Nephron progenitor cell (in vitro differentiated cells): ENCODE measurements at regions not wholly inside any gene's neighbourhood (a gene's known extent, or its start where the extent isn't known, plus 50 kb on each side); places are given as distances from the start of the nearest gene placed in this dataset.

Source experiments
- DNase-seq: peaks from one replicate; pipeline ENCODE4 v3.0.0; 2021
- H3K27ac Mint-ChIP-seq: 2 replicates; pipeline ENCODE4 v1.8.0; 2021; ENCODE audit warnings: mild to moderate bottlenecking, moderate library complexity, mixed read lengths
- H3K27me3 Mint-ChIP-seq: 2 replicates; pipeline ENCODE4 v1.8.0; 2021; ENCODE audit warnings: mild to moderate bottlenecking, low read depth, mixed read lengths; ENCODE audit not compliant: poor library complexity
- H3K36me3 Mint-ChIP-seq: 2 replicates; pipeline ENCODE4 v1.8.0; 2021; ENCODE audit warnings: low read depth, mixed read lengths
- H3K4me1 Mint-ChIP-seq: 2 replicates; pipeline ENCODE4 v1.8.0; 2021; ENCODE audit warnings: mixed read lengths
- H3K4me3 Mint-ChIP-seq: 2 replicates; pipeline ENCODE4 v1.8.0; 2021; ENCODE audit warnings: mild to moderate bottlenecking, moderate library complexity, mixed read lengths
- H3K9me3 Mint-ChIP-seq: 2 replicates; pipeline ENCODE4 v1.8.0; 2021; ENCODE audit warnings: mild to moderate bottlenecking, moderate library complexity, mixed read lengths
- TF ChIP-seq, protein P1 (sequence below): fragments of 200-600 bp; sonication (generic); IDR thresholded peaks from 2 replicates; pipeline ENCODE4 v1.5.0; 2021; ENCODE audit warnings: antibody characterized with exemption

DNA sequence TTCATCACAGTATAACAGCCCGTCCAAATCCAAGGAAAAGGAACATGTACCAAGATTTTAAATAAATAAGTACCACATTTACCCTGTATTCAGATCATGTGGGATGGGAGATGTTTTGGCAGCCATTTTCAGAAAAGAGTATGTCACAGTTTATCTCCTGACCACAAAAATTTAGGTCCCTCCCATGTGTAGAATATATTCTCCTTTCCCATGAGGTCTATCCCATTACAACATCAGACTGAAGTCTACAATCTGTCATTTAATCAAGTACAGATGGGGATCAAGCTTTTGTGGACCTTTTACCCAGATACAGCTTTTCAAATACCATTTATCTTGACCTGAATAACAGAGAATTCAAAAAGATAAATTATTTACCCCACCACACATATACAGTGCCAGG, 444.5 kb downstream of the PLOD2 start:
- no peak for DNase-seq
- Mint-ChIP-seq H3K36me3 (peaks cover 7% of the 10 kb centered on the region), H3K4me3 (no peak overlapping the region), H3K9me3 (peaks cover 10% of the 10 kb centered on the region), H3K27me3 (peaks cover 2% of the 10 kb centered on the region), H3K4me1 (no peaks in the 10 kb centered on the region), H3K27ac (no peak overlapping the region)
- TF ChIP-seq, protein P1, sequence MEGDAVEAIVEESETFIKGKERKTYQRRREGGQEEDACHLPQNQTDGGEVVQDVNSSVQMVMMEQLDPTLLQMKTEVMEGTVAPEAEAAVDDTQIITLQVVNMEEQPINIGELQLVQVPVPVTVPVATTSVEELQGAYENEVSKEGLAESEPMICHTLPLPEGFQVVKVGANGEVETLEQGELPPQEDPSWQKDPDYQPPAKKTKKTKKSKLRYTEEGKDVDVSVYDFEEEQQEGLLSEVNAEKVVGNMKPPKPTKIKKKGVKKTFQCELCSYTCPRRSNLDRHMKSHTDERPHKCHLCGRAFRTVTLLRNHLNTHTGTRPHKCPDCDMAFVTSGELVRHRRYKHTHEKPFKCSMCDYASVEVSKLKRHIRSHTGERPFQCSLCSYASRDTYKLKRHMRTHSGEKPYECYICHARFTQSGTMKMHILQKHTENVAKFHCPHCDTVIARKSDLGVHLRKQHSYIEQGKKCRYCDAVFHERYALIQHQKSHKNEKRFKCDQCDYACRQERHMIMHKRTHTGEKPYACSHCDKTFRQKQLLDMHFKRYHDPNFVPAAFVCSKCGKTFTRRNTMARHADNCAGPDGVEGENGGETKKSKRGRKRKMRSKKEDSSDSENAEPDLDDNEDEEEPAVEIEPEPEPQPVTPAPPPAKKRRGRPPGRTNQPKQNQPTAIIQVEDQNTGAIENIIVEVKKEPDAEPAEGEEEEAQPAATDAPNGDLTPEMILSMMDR, result no peak

DNA sequence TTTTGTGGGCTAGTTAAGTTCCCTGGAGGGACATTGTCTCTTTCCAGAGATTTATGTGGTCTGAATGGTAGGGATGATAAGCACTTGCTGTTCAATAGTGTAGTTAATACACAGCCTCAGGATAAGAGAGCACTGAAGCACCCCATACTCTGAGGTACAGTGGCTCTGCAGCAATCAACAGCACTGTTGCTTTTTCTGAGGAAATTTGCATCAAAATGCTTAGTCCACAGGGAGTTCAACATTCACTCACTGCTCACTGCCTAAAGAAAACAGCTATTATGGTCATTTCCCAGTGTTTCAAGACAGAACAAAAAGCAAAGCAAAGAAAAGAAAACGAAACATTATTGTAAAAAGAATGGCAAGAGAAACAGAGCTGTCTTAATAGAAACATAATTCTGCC, 441.9 kb downstream of the PLOD2 start:
- Mint-ChIP-seq H3K36me3 (no peaks in the 10 kb centered on the region), H3K27ac (no peak overlapping the region)

DNA sequence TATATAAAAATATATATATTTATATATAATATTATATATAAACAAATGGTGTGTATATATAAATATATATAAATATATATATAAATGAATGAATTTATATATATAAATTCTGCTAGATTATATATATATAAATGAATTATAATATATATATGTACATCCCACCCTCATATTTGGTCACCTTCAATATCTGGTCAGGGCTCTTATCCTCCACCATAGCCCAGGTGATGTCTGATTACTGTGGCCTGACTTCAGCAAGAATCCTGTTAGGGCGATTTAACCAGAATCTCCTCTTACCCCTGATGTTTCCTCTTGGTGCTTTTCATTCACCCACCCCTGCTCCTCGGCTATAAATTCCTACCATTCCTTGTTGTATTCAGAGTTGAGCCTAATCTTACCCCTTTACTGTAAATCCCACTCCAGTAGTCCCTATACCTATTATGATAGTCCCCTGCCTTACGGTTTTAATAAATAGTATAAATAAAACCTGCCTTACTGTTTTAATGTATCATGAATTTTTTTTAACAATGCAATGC, 439.6 kb downstream of the PLOD2 start:
- no peaks in the 10 kb centered on the region for H3K36me3 Mint-ChIP-seq
- no peak for DNase-seq
- H3K4me3 Mint-ChIP-seq, result no peak overlapping the region
- peaks cover 5% of the 10 kb centered on the region for H3K9me3 Mint-ChIP-seq
- no peaks in the 10 kb centered on the region for H3K4me1 Mint-ChIP-seq
- no peaks in the 10 kb centered on the region for H3K27me3 Mint-ChIP-seq
- TF ChIP-seq, protein P1, result no peak
- H3K27ac Mint-ChIP-seq, result no peak overlapping the region

More for the DNA sequence above, 441.9 kb downstream of the PLOD2 start:
- H3K4me3 Mint-ChIP-seq, result no peak overlapping the region
- TF ChIP-seq, protein P1, result no peak
- DNase-seq, result no peak
- no peaks in the 10 kb centered on the region for H3K27me3 Mint-ChIP-seq
- H3K9me3 Mint-ChIP-seq, result peaks cover 5% of the 10 kb centered on the region
- no peaks in the 10 kb centered on the region for H3K4me1 Mint-ChIP-seq

DNA sequence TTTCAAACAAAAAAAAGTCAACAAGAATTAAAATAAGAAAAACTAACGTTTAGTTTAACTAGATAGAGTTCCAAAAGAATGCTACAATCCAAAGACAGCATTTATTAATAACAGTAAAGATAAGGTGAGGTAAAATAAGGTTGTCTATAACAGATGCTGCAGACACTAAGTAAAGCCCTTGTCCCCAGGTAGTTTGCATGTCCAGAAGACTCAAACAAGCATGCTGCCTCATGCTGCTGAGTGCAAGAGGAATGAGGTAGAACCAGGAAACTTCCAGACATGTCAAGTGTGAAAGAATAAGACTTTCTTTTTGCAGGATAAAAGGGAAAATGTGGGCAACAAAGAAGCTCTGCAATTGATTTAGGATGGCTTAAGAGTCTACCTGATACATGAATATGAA, 439.2 kb downstream of the PLOD2 start:
- Mint-ChIP-seq H3K9me3 (peaks cover 5% of the 10 kb centered on the region), H3K4me3 (no peak overlapping the region), H3K36me3 (no peaks in the 10 kb centered on the region), H3K4me1 (no peaks in the 10 kb centered on the region), H3K27me3 (no peaks in the 10 kb centered on the region), H3K27ac (no peak overlapping the region)
- TF ChIP-seq, protein P1, result no peak
- DNase-seq, result no peak

DNA sequence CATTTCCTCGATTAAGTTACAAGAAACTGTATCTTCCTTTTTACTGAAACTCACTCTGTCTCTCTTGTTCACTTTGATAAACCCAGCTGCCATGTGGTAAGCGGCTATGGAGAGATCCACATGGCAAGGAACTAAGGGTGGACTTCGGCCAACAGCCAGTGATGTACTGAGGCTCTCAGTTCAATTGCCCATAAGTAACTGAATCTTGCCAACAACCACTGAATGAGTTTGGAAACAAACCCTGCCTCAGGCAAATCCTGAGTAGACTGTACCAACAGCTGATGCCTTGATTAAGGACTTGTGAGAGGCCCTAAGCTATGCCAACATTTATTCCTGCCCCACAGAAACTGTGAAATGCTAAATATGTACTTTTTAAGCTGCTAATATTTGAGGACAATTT, 433.5 kb downstream of the PLOD2 start:
- Mint-ChIP-seq H3K27ac (no peak overlapping the region), H3K4me1 (no peaks in the 10 kb centered on the region), H3K9me3 (peaks cover 5% of the 10 kb centered on the region), H3K27me3 (no peaks in the 10 kb centered on the region), H3K36me3 (no peaks in the 10 kb centered on the region), H3K4me3 (no peak overlapping the region)
- TF ChIP-seq, protein P1, result no peak
- no peak for DNase-seq

DNA sequence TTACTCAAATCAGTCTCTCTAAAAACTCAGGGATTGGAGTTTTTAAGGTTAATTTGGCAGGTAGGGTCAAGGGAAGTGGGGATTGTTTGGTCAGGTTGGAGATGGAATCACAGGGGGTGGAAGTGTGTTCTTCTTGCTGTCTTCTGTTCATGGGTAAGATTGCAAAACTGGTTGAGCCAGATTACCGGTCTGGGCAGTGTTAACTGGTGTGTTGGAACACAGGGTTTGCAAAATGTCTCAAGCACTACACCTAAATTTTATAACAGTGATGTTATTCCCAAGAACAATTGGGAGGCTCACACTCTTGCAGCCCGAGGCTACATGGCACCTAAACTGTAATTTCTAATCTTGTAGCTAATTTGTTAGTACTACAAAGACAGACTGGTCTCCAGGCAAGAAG, 425.4 kb downstream of the PLOD2 start:
- H3K9me3 Mint-ChIP-seq, result no peaks in the 10 kb centered on the region
- H3K4me1 Mint-ChIP-seq, result no peaks in the 10 kb centered on the region
- no peak overlapping the region for H3K27ac Mint-ChIP-seq
- DNase-seq, result no peak
- no peak overlapping the region for H3K4me3 Mint-ChIP-seq
- TF ChIP-seq, protein P1, result no peak
- no peaks in the 10 kb centered on the region for H3K36me3 Mint-ChIP-seq
- H3K27me3 Mint-ChIP-seq, result no peaks in the 10 kb centered on the region
